SW480 (cell line): ENCODE measurements at regions not wholly inside any gene's neighbourhood (a gene's known extent, or its start where the extent isn't known, plus 50 kb on each side); places are given as distances from the start of the nearest gene placed in this dataset.
"Not testable (repeated sequence)": the region's sequence is repeated elsewhere in the genome, so short reads cannot be mapped to it uniquely, and the experiment has no call there.

ENCODE experiments used
- DNase-seq: peaks from one replicate; pipeline ENCODE4 v3.0.0-alpha.2; 2016; ENCODE audit warnings: low spot score

- DNase-seq, result peak; percentile 82
Observed at GRCh38 chr17:27944546-27945332, 51.6 kb upstream of the LYRM9 start.

GRCh38 chr17:27945333-27945616 lies 52.1 kb upstream of the LYRM9 start:
- DNase-seq, result no peak

DNA sequence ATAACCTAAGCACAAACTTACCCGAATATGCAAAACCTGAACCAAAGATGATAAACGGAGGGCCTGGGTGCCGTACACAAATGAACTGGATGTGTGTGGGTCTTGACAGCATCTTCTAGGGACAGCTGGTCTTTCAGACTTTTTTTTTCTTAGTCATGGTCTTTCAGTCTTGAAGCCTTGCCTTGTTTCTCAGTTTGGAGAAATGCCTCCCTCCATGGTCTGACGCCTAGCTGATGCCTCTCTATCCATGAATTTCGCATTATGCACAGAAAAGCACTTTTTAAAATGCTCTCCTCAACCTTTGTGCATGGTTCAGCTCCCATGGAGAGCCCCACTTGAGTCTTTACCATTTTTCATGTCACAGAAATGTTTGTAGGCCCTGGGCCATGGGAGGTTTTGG lies 52.8 kb upstream of the LYRM9 start:
- no peak for DNase-seq

DNA sequence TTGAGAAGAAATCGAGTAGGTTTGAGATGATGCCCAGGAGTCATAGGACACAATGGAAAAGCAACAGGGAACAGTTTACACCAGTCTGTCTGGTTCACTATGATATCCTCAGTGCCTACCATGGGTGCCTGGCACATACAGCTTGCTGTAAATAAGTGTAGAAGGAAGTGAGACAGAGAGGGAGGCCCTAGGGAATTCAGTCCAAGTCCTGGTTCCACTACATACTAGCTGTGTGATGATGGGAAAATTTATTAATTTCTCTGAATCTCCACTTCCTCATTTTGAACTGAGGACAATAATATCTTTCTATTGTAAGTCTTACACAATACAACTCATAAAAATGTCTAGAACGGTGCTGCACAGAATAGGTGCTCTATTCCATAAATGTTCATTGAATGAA lies 53.3 kb upstream of the LYRM9 start:
- no peak for DNase-seq

DNA sequence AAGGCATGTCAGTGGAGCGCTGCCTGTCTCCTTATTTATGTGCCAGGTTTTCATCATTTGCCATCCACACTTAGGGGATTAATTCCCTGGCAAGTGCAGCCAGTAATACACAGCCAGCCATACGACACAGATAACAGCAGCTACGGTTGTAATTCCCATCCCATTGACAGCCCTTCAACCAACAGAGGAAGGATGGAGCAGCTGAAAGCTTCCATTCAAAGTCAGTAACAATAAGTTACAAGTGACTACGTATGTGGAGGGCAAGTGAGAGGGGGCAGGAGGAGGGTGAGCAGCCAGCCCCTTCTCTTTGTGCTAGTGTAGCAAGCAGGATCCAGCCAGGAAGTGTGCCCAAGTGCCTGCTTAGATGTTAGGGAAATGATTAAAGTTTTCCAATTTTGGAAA lies 53.8 kb upstream of the LYRM9 start:
- DNase-seq, result no peak

- no peak for DNase-seq
Observed at GRCh38 chr17:27949304-27949703, 56.1 kb upstream of the LYRM9 start.

DNA sequence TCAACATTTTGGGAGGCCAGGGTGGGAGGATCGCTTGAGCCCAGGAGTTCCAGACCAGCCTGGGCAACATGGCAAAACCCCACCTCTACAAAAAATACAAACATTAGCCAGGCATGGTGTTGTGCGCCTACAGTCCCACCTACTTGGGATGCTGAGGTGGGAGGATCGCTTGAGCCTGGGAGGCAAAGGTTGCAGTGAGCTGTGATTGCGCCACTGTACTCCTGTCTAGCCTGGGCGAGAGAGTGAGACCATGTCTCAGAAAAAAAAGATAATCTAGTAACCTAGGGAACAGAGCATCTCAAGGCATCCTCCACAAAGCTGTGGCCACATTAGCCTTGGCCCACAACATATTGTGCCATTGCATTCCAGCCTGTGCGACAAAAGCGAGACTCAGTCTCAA lies 57.1 kb upstream of the LYRM9 start:
- not testable (repeated sequence) for DNase-seq

DNA sequence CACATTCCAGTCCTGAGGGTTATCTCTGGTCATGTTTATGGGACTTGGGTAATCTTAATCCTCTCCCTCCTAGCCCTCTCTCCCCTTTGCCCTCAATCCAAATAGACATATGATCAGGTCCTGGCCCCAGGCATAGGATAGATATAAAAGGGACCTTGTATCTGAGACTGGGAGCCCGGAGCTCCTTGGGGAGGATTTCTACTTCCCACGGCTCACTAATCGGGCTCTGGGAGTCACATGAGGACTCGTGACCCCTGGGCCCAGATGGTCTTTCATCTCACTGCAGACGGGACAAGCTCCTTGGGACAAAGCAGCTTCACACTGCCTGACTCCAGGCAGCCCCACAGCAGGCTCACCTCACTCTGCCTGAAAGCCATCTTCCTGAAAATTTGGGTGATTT lies 57.8 kb upstream of the LYRM9 start:
- DNase-seq, result no peak

- peak; percentile 38 for DNase-seq
Observed at GRCh38 chr17:27951872-27952271, 58.7 kb upstream of the LYRM9 start.

GRCh38 chr17:27952366-27952765 lies 59.2 kb upstream of the LYRM9 start:
- no peak for DNase-seq

GRCh38 chr17:27954548-27955495 lies 61.7 kb upstream of the LYRM9 start:
- no peak for DNase-seq

GRCh38 chr17:27956601-27957445 lies 63.7 kb upstream of the LYRM9 start:
- DNase-seq, result peak; percentile 80

DNA sequence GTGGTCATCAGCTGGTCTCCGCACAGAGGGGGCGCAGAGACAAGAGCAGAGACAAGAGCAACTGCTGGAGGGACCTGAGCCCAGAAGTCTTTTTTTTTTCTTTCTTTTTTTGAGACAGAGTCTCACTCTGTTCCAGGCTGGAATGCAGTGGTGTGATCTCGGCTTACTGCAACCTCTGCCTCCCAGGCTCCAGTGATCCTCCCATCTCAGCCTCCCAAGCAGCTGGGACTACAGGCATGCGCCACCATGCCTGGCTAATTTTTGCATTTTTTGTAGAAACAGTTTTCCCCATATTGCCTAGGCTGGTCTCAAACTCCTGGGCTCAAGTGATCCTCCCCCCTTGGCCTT lies 64.3 kb upstream of the LYRM9 start:
- not testable (repeated sequence) for DNase-seq

- DNase-seq, result no peak
Observed at GRCh38 chr17:27958708-27959381, 65.7 kb upstream of the LYRM9 start.

- DNase-seq, result peak; percentile 41
Observed at GRCh38 chr17:27959382-27959709, 66.2 kb upstream of the LYRM9 start.

DNA sequence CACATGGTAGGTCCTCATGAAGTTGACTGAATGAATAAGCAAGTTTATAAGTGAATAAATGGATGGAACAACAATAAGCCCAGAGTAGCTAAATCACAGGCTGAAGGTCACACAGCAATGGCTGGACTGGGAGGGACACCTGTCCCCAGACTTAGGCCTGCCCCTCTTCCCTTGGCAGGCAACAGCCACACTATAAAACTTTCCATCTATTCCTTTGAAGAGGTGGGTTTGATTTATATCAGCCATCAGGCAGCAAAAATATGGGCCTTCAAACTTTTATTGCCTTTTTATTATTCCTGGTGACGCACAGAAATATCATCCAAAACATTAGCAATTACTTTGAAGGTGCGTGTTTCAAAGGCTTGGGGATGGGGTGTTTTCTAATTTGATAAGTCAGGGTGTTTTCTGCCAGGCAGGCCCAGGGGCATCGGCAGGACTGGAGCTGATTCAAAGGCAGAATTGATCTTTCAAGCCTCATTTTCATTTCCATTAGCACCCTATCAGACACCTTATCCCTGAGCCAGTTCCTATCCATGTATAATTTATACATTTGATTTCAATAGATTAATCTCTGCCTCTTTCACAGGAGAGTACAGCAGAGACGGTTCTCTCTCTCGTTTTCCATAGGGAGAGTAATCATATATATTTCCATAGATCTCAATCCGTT lies 67.2 kb upstream of the LYRM9 start:
- DNase-seq, result peak; percentile 90

GRCh38 chr17:27962581-27962980 lies 69.4 kb upstream of the LYRM9 start:
- DNase-seq, result not testable (repeated sequence)

GRCh38 chr17:27965224-27965623 lies 72.1 kb upstream of the LYRM9 start:
- DNase-seq, result peak; percentile 52

DNA sequence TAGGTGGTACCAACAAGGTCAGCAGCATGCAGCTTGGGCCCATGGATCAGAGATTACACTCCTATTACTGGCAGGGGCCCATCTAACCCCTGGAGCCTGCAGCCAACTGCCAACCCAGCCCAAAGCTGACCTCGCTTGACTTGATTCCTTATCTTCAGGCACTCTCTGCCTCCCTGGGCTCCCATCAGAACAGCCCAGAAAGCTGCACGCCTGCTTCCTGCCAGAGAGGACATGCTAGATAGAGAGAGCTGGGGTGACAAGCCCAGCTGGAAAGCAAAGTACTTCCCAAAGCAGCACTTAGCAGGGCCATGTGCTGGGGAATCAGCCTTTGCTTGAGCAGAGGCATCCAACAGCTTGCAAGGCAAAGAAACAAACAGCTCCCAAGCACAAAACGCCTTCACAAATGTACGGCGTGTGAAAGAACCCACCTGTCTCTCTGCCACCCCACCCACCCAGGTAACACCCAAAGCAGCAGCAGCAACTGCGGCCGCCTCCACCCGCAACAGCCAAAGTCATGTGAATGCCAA lies 74.2 kb upstream of the NLK start:
- DNase-seq, result no peak

- no peak for DNase-seq
Observed at GRCh38 chr17:27970587-27970986, 71.9 kb upstream of the NLK start.
